ENCODE measurements at regions not wholly inside any gene's neighbourhood (a gene's known extent, or its start where the extent isn't known, plus 50 kb on each side); places are given as distances from the start of the nearest gene placed in this dataset.

DNA sequence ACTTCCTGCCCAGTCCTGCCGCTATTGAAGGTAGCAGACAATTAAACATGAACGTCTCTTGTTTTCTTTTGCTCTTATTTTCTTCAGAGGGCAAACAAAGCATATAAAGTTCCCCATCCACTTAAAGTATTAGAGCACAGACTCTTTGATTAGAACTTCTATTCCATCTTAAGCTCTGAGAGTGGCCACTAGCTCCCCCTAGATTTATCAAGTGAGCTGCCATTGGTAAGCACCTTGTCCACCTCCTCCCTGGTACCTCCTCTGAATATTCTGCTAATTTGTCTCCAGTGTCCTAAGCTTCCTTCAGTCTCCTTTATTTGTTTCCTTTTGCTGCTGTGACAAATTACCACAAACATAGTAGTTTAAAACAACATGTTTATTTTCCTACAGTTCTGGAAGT is 264.3 kb upstream of the KCNN2 start:
- intact Hi-C loops (cut with micrococcal nuclease), result no loop called here
- Histone ChIP-seq H3K9me3 (ENCODE audit: control insufficient read depth, insufficient read depth, low read length) (peaks cover 2% of the 10 kb centered on the region), H2BK15ac (ENCODE audit: low read depth, low read length) (no peak overlapping the region), H3K79me1 (ENCODE audit: low read depth in 1 of 2, low read length in 2 of 2) (no peaks in the 10 kb centered on the region), H3K18ac (ENCODE audit: low read depth, low read length) (no peak overlapping the region), H4K8ac (ENCODE audit: low read depth in 2 of 2, low read length in 2 of 2) (no peak overlapping the region), H3K9me1 (ENCODE audit: insufficient read depth, low read length) (no peaks in the 10 kb centered on the region), H4K20me1 (ENCODE audit: insufficient read depth, low read length) (no peaks in the 10 kb centered on the region), H4K91ac (ENCODE audit: insufficient read depth, low read depth, low read length) (no peak overlapping the region), H3K9ac (ENCODE audit: low read depth, low read length) (no peak overlapping the region), H2BK20ac (ENCODE audit: low read depth, low read length) (no peak overlapping the region), H3K56ac (ENCODE audit: extremely low read depth, insufficient read depth, low read length) (no peak overlapping the region), H2AK9ac (replicated peaks; ENCODE audit: low read depth, low read length, poor library complexity) (no peak overlapping the region), H3K23ac (ENCODE audit: low read depth, low read length) (no peak overlapping the region), H3K27me3 (ENCODE audit: control insufficient read depth, insufficient read depth, low read length) (no peaks in the 10 kb centered on the region), H4K5ac (ENCODE audit: low read depth, low read length) (no peak overlapping the region), H3K4me3 (ENCODE audit: insufficient read depth, low read depth, low read length) (no peak overlapping the region), H2AFZ (replicated peaks; ENCODE audit: low read length, poor library complexity) (no peak overlapping the region), H3K4ac (ENCODE audit: low read depth, low read length) (no peak overlapping the region), H2BK120ac (ENCODE audit: low read depth, low read length) (no peak overlapping the region), H3K4me1 (ENCODE audit: control insufficient read depth, insufficient read depth, low read length) (no peaks in the 10 kb centered on the region), H3K27ac (ENCODE audit: insufficient read depth, low read length) (no peak overlapping the region), H2BK5ac (ENCODE audit: low read depth, low read length, poor library complexity, severe bottlenecking) (no peak overlapping the region), H3K36me3 (ENCODE audit: control insufficient read depth, insufficient read depth, low read length) (no peaks in the 10 kb centered on the region), H3K14ac (replicated peaks; ENCODE audit: low read depth, low read length) (no peak overlapping the region), H3K4me2 (ENCODE audit: low read depth, low read length) (no peak overlapping the region), H2AK5ac (ENCODE audit: low read depth, low read length) (no peak overlapping the region)
- ChIA-PET CTCF (interaction anchor here (0.7 to 1.4 kb wide), 3 partner anchors 18 to 485 kb away, joined by 3 read pairs; no protein-coding TSS in a partner anchor), POLR2A (ENCODE audit: unreplicated experiment) (interaction anchor here (0.7 kb wide), 1 partner anchor 155 kb away, joined by 9 read pairs; no protein-coding TSS in a partner anchor)
- TF ChIP-seq, protein P1, sequence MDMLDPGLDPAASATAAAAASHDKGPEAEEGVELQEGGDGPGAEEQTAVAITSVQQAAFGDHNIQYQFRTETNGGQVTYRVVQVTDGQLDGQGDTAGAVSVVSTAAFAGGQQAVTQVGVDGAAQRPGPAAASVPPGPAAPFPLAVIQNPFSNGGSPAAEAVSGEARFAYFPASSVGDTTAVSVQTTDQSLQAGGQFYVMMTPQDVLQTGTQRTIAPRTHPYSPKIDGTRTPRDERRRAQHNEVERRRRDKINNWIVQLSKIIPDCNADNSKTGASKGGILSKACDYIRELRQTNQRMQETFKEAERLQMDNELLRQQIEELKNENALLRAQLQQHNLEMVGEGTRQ (IDR thresholded peaks at IDR 0.05; ENCODE audit: low read depth, low read length), result no peak
- TF ChIP-seq, protein P2, sequence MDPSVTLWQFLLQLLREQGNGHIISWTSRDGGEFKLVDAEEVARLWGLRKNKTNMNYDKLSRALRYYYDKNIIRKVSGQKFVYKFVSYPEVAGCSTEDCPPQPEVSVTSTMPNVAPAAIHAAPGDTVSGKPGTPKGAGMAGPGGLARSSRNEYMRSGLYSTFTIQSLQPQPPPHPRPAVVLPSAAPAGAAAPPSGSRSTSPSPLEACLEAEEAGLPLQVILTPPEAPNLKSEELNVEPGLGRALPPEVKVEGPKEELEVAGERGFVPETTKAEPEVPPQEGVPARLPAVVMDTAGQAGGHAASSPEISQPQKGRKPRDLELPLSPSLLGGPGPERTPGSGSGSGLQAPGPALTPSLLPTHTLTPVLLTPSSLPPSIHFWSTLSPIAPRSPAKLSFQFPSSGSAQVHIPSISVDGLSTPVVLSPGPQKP (IDR thresholded peaks at IDR 0.05; ENCODE audit: borderline replicate concordance, low read depth, low read length), result no peak
- no peak for TF ChIP-seq MAFK (IDR thresholded peaks at IDR 0.05; ENCODE audit: low read depth, low read length)
- TF ChIP-seq RAD21 (IDR thresholded peaks at IDR 0.05; ENCODE audit: low read length), result no peak
- TF ChIP-seq RCOR1 (IDR thresholded peaks at IDR 0.05; ENCODE audit: insufficient replicate concordance, low read length), result no peak
- TF ChIP-seq BHLHE40 (IDR thresholded peaks at IDR 0.05; ENCODE audit: low read depth, low read length), result no peak
- no peak for TF ChIP-seq NFE2L2 (IDR thresholded peaks at IDR 0.05; ENCODE audit: low read depth, low read length)
- no peak for TF ChIP-seq SMC3 (IDR thresholded peaks at IDR 0.05; ENCODE audit: low read depth, low read length)
- TF ChIP-seq MAZ (IDR thresholded peaks at IDR 0.05; ENCODE audit: borderline replicate concordance, low read depth, low read length), result no peak
- no peak for TF ChIP-seq POLR2A (IDR thresholded peaks at IDR 0.05; ENCODE audit: low read depth, low read length)
- no peak for TF ChIP-seq RFX5 (IDR thresholded peaks at IDR 0.05; ENCODE audit: low read depth, low read length)
- TF ChIP-seq MXI1 (IDR thresholded peaks at IDR 0.05; ENCODE audit: borderline replicate concordance, low read depth, low read length), result no peak
- no peak for TF ChIP-seq CEBPB (IDR thresholded peaks at IDR 0.05; ENCODE audit: low read depth, low read length)
- WGBS, 2 experiments (ENCODE audit: extremely low coverage in 2 of 2, insufficient read length in 1 of 2), result 71% methylated on average over 2 of the region's 2 CpGs; no CpG with 5 or more reads in 1 of the 2 experiments
- ATAC-seq (ENCODE audit: low read depth) (no peak), DNase-seq (no peak)
- dilution Hi-C loops (cut with HindIII; ENCODE audit: low sequenced_read_pairs, unreplicated experiment), result no loop called here
- no TSS peak for BruUV-seq (replicated peaks)
- in situ Hi-C loops (cut with MboI; ENCODE audit: low sequenced_read_pairs), result loop anchor here (5.0 kb wide), 2 partner anchors 210 to 350 kb away; no protein-coding TSS in a partner anchor
